Neutrophil (primary cell): ENCODE measurements at regions not wholly inside any gene's neighbourhood (a gene's known extent, or its start where the extent isn't known, plus 50 kb on each side); places are given as distances from the start of the nearest gene placed in this dataset.

Source experiments
- H3K27ac ChIP-seq: fragments of 200-600 bp; sonication (generic); 2 replicates; pipeline ENCODE4 v1.5.1; 2016; ENCODE audit warnings: mild to moderate bottlenecking, moderate library complexity
- H3K27me3 ChIP-seq: fragments of 200-600 bp; sonication (generic); 2 replicates; pipeline ENCODE4 v1.6.0; 2016; ENCODE audit warnings: mild to moderate bottlenecking
- H3K36me3 ChIP-seq: fragments of 200-600 bp; sonication (generic); 2 replicates; pipeline ENCODE4 v1.5.1; 2017
- H3K4me1 ChIP-seq, 2 experiments: fragments of 200-600 bp in 1 of 2; sonication (generic) in 1 of 2; 1 replicate in 1 of 2; 2 replicates in 1 of 2; pipeline versions ENCODE4 v1.5.1 to v1.6.1; 2013 to 2016; ENCODE audit warnings: low read depth in 1 of 2, low read length in 1 of 2, mild to moderate bottlenecking in 1 of 2, moderate library complexity in 1 of 2; ENCODE audit not compliant: control insufficient read depth in 1 of 2, insufficient read depth in 1 of 2
- H3K4me3 ChIP-seq, 2 experiments: fragments of 200-600 bp in 1 of 2; sonication (generic) in 1 of 2; 1 replicate in 1 of 2; 2 replicates in 1 of 2; pipeline ENCODE4 v1.5.1; 2013 to 2016; ENCODE audit warnings: low read depth in 1 of 2, low read length in 1 of 2, mild to moderate bottlenecking in 1 of 2, moderate library complexity in 1 of 2
- H3K9me3 ChIP-seq: fragments of 200-600 bp; sonication (generic); 2 replicates; pipeline ENCODE4 v1.5.1; 2016
- TF ChIP-seq, protein P1 (sequence below): fragments of 200-600 bp; sonication (generic); IDR thresholded peaks from 2 replicates; pipeline ENCODE4 v1.5.1; 2016; ENCODE audit warnings: antibody characterized with exemption

DNA sequence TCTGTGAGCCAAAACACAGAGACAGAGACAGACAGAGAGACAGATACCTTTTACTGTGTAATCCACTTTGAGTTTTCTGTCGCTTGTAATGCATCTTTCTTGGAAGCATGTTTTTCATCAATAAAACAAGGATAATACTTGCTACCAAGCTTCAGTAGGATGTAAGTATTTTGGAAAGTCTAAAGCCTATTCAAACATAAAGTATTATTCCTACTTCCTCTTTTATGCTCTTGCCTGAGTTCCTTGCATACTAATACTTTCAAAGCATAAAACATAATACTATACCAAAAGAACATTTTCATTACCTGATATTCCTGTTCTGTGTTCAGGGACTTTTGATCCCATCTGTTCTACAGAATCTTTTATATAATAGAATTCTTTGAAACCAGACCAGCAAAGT, 64.5 kb upstream of the SLC30A5 start:
- Histone ChIP-seq H3K4me3 (no peak overlapping the region), H3K9me3 (no peaks in the 10 kb centered on the region), H3K27ac (no peak overlapping the region), H3K4me1 (no peaks in the 10 kb centered on the region), H3K36me3 (no peaks in the 10 kb centered on the region), H3K27me3 (no peaks in the 10 kb centered on the region)
- TF ChIP-seq, protein P1, sequence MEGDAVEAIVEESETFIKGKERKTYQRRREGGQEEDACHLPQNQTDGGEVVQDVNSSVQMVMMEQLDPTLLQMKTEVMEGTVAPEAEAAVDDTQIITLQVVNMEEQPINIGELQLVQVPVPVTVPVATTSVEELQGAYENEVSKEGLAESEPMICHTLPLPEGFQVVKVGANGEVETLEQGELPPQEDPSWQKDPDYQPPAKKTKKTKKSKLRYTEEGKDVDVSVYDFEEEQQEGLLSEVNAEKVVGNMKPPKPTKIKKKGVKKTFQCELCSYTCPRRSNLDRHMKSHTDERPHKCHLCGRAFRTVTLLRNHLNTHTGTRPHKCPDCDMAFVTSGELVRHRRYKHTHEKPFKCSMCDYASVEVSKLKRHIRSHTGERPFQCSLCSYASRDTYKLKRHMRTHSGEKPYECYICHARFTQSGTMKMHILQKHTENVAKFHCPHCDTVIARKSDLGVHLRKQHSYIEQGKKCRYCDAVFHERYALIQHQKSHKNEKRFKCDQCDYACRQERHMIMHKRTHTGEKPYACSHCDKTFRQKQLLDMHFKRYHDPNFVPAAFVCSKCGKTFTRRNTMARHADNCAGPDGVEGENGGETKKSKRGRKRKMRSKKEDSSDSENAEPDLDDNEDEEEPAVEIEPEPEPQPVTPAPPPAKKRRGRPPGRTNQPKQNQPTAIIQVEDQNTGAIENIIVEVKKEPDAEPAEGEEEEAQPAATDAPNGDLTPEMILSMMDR, result no peak

- no peaks in the 10 kb centered on the region for H3K4me1 ChIP-seq
- H3K36me3 ChIP-seq, result no peaks in the 10 kb centered on the region
- H3K27ac ChIP-seq, result no peak overlapping the region
- H3K27me3 ChIP-seq, result no peaks in the 10 kb centered on the region
- H3K4me3 ChIP-seq, result no peak overlapping the region
- no peaks in the 10 kb centered on the region for H3K9me3 ChIP-seq
- TF ChIP-seq, protein P1, result no peak
Observed at GRCh38 chr5:69030358-69031062, 63.3 kb upstream of the SLC30A5 start.

GRCh38 chr5:69032009-69032408, 61.8 kb upstream of the SLC30A5 start:
- Histone ChIP-seq H3K4me3 (no peak overlapping the region), H3K4me1 (no peaks in the 10 kb centered on the region), H3K36me3 (no peaks in the 10 kb centered on the region), H3K27me3 (no peaks in the 10 kb centered on the region), H3K27ac (no peak overlapping the region), H3K9me3 (no peaks in the 10 kb centered on the region)
- TF ChIP-seq, protein P1, result no peak

DNA sequence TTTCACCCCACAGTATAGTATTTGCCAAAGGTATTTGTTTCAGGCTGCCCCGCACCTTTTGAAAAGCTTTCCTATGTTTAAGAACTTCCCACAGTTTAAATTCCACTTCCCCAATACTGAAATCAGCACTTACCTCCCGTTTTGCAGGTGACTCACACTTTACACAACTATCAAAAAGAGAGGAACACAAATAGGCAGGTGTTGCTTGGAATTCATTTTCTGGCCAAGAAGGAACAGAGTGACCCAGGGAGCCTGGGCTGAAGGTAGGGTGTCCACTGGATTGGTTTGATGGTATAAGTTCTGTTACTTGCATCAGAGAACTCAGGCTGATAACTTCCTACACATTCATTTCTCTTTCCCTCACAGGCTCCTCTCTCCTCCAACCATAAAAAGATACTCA, 60.1 kb upstream of the SLC30A5 start:
- H3K36me3 ChIP-seq, result no peaks in the 10 kb centered on the region

DNA sequence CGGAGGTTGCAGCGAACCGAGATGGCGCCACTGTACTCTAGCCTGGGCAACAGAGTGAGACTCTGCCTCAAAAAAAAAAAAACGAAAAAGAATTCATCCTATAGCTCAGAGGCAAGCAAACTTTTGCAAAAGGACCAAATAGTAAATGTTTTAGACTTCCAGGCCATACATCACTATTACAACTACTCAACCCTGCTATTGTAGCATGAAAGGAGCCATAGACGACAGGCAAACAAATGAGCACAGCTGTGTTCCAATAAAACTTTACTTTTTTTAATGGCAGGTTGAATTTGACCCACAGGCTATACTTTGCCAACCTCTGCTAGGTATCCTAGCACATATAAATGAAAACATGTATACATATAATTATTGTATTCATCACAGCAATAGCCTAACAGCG, 58.9 kb upstream of the SLC30A5 start:
- TF ChIP-seq, protein P1, result no peak
- Histone ChIP-seq H3K9me3 (no peaks in the 10 kb centered on the region), H3K27ac (no peak overlapping the region), H3K4me3 (no peak overlapping the region), H3K36me3 (no peaks in the 10 kb centered on the region), H3K4me1 (no peaks in the 10 kb centered on the region), H3K27me3 (no peaks in the 10 kb centered on the region)

More for the DNA sequence above, 60.1 kb upstream of the SLC30A5 start:
- no peak overlapping the region for H3K4me3 ChIP-seq
- no peaks in the 10 kb centered on the region for H3K27me3 ChIP-seq
- no peaks in the 10 kb centered on the region for H3K4me1 ChIP-seq
- TF ChIP-seq, protein P1, result no peak
- H3K27ac ChIP-seq, result no peak overlapping the region
- H3K9me3 ChIP-seq, result no peaks in the 10 kb centered on the region
